Activated effector memory CD4-positive, alpha-beta T cell treated with anti-CD3 and anti-CD28 coated beads, Interleukin-2, amount 50 U/mL, for 16 hours (primary cell): ENCODE measurements at regions not wholly inside any gene's neighbourhood (a gene's known extent, or its start where the extent isn't known, plus 50 kb on each side); places are given as distances from the start of the nearest gene placed in this dataset.

Source experiments
- DNase-seq: peaks from one replicate; pipeline ENCODE4 v3.0.0-alpha.2; 2020

GRCh38 chr20:50315586-50316551 lies 125.2 kb downstream of the CEBPB start:
- no peak for DNase-seq

GRCh38 chr20:50317116-50317515 lies 126.5 kb downstream of the CEBPB start:
- DNase-seq: no peak

- DNase-seq: no peak
These were observed 127.0 kb downstream of the CEBPB start for GRCh38 chr20:50317609-50318008.

- no peak for DNase-seq
These were observed 128.1 kb downstream of the CEBPB start for GRCh38 chr20:50318710-50319109.

GRCh38 chr20:50320005-50320900 lies 129.6 kb downstream of the CEBPB start:
- DNase-seq: no peak

- DNase-seq: no peak
These were observed 130.5 kb downstream of the CEBPB start for GRCh38 chr20:50320901-50321796.

GRCh38 chr20:50321797-50322480 lies 131.3 kb downstream of the CEBPB start:
- no peak for DNase-seq

GRCh38 chr20:50322703-50323131 lies 132.1 kb downstream of the CEBPB start:
- DNase-seq: no peak

- no peak for DNase-seq
These were observed 132.6 kb downstream of the CEBPB start for GRCh38 chr20:50323209-50323608.

GRCh38 chr20:50323777-50324775 lies 133.4 kb downstream of the CEBPB start:
- no peak for DNase-seq

- DNase-seq: no peak
These were observed 134.6 kb downstream of the CEBPB start for GRCh38 chr20:50325215-50325614.

- no peak for DNase-seq
These were observed 135.0 kb downstream of the CEBPB start for GRCh38 chr20:50325651-50326050.

GRCh38 chr20:50327666-50328065 lies 137.0 kb downstream of the CEBPB start:
- no peak for DNase-seq

GRCh38 chr20:50328222-50328979 lies 137.8 kb downstream of the CEBPB start:
- DNase-seq: no peak

- DNase-seq: no peak
These were observed 138.6 kb downstream of the CEBPB start for GRCh38 chr20:50328996-50329898.

- no peak for DNase-seq
These were observed 139.4 kb downstream of the CEBPB start for GRCh38 chr20:50329981-50330503.

- DNase-seq: no peak
These were observed 140.1 kb downstream of the CEBPB start for GRCh38 chr20:50330504-50331313.
